ENCODE measurements at regions not wholly inside any gene's neighbourhood (a gene's known extent, or its start where the extent isn't known, plus 50 kb on each side); places are given as distances from the start of the nearest gene placed in this dataset.

DNA sequence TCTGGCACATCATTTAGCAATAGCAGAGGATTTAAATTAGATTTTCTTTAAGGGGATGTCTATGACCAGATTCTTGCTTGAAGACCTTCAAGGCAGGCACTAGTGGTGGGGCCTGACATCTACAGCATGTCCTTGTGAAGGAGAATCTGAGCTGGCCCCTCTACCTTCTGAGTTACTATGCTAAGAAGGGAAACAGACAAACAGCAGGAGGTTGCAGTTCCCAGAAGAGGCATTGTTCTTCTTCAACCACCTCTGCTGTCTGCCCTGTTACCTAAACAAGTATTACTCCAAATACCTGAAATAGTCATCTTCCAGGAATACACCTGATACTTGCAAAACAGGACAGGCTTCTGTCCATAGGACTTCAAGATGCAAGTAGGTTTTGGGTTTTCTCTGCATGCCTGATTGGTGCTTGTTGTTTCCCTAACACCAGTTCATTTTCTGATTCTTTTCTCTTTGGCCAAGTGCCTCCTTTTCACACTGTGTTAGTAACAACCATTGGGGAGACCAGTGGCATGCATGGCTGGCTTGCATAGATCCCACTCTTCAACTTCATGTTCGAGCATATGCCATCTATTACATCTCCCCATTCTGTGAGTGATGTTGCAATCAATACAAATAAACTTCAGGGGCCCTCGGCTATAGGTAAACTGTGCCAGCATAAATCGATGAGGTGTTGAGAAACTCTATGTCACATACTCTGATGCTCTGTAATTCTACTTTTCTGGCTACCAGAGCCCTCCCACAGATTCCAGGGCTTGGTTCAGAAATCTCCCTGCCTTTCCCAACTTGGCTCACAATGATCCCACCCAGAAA, 93.0 kb upstream of the DUSP10 start:
- no peak for DNase-seq

GRCh38 chr1:221832617-221833016, 90.7 kb upstream of the DUSP10 start:
- DNase-seq, result no peak

DNA sequence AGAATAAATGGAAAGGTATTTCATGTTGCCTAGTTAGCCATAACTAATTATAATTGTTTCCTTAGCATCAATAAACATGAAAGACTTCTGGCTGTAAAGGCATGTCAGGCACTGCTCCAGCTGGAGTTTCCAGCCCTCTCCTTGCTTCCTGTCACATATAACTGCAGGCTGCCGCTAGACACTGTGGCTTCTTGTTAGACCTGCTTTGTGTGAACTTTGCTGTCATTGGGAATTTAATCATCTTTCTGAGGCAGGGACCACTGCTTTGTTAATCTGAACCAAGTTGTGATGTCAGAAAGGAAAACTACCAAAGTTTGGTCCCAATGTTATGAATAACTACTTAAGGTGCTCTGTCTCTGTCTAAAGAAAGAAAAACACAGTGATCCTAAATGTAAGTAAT, 90.3 kb upstream of the DUSP10 start:
- DNase-seq, result no peak

DNA sequence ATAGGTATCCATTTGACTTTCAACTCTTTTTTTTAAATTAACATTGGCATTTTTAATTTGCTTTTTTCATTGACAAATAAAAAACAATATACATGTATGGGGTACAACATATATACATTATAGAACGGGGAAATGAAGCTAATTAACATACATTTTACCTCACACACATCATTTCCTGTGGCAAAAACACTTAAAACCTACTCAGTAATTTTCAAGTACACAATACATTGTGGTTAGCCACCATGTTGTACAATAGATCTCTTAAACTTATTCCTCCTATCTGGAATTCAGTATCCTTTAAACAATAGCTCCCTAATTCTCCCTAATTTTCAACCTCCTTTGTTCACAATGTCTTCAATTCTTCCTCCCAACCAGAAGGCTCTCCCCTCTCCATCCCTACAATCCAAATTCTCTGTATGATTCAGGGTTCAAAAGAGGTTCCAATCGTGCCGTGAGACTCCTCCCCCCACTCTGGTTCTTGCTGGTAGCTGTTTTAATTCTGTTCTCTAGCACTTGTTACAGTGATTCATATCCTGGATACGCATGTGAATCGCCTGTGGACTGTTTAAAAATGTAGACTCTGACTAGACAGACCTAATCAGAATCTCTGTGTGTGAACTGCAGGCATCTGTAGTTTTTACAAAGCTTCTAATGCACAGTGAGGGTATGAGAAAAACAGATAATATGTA, 87.6 kb upstream of the DUSP10 start:
- no peak for DNase-seq

DNA sequence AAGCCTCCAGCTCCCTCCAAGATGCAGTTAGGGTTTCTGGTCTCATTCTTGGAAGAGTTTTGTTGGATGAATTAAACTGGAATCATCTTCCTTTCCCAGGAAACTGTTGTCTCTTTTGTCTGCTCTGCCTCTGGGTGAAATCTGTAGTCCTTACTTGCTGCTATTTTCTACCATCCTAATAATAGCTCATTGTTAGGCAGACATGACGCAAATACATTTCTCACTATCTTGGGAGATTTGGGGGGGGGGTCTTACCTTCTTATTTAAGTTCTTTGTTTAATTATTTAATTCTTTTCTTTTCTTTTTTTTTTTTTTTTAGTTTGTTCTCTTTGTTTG, 85.4 kb upstream of the DUSP10 start:
- no peak for DNase-seq

DNA sequence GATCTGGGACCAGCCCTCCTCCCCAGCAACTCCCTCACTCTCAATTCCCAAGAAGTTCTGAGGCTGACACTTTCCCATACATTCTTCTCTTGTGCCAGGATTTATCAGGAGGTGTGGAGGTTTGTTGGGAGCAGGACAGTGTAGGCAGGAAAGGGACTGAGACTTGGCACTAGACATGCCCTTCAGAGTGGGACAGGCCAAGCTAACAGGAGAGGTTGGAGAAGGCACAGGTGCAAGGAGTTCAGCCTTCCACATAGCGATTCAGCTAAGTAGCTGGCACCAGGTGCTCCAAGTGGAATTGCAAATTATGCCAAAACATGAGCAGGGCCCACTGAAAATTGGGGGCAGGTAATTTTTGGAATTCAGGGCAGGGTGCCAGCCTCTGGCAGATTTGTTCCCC, 83.0 kb upstream of the DUSP10 start:
- DNase-seq, result no peak

- no peak for DNase-seq
Measured at GRCh38 chr1:221824025-221824424, 82.1 kb upstream of the DUSP10 start.

- DNase-seq, result no peak
Measured at GRCh38 chr1:221823561-221823960, 81.7 kb upstream of the DUSP10 start.

DNA sequence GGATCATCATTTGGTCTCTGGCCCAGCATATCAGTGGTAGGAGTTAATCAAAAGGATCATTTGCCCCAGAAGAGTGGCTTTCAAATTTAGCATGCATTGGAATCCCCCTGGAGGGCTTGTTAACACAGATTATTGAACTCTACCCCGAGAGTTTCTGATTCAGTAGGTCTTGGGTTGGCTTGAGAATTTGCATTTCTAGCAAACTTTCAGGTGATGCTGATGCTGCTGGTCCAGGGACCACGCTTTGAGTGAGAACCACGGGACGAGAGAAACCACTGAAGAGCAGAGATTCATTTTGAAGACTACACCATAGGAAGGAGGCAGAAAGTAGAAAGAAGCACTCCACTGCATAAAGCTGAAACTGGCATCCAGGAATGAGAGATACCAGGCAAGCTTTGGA, 81.3 kb upstream of the DUSP10 start:
- DNase-seq, result no peak

DNA sequence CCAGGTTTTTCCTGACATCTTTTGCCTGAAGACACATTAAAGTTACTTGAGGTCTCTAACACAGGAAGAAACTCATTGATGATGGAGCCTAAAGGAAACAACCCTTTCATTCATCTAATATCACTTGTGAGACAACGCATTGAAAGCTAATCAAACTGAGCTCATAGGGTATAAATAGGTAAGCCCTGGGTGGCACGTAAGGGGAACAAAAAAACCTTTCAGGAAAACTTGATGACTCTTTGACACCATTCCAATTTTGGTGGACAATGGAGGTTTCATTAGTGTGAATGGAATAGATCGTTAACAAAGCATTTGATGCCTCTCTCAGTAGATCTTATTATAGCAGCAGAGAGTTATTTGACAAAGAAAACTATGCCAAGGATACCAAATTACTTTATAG, 80.7 kb upstream of the DUSP10 start:
- DNase-seq, result no peak

DNA sequence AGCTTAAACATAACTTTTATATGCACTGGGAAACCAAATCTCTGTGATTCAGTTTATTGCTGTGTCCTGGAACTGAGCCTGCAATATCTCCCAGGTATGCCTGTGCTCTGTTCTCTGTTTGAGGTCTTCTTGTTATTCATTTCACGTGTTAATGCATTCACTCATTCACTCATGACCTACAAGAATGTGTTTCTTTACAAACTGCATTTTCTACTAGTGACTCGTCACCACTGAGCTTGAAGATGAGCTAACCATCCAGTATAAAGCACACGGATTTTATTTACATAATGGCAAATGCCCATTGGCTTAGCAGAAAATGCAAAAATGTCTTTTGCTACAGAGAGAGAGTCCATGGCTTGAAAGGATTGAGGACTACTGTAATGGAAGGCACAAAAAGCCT, 75.0 kb upstream of the DUSP10 start:
- DNase-seq, result no peak

DNA sequence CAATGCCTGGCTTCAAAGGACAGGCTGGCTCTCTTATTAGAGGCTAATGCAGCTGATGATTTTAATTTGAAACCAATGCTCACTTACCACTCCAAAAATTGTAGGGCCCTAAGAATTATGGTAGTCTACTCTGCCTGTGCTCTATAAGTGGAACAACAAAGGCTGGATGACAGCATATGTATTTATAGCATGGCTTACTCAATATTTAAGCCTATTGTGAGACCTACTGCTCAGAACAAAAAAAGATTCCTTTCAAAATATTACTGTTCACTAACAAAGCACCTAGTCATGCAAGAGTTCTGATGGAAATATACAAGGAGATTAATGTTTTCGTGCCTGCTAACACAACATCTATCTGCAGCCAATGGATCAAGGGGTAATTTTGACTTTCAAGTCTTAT, 73.8 kb upstream of the DUSP10 start:
- no peak for DNase-seq

GRCh38 chr1:221813887-221814286, 72.0 kb upstream of the DUSP10 start:
- DNase-seq, result no peak

DNA sequence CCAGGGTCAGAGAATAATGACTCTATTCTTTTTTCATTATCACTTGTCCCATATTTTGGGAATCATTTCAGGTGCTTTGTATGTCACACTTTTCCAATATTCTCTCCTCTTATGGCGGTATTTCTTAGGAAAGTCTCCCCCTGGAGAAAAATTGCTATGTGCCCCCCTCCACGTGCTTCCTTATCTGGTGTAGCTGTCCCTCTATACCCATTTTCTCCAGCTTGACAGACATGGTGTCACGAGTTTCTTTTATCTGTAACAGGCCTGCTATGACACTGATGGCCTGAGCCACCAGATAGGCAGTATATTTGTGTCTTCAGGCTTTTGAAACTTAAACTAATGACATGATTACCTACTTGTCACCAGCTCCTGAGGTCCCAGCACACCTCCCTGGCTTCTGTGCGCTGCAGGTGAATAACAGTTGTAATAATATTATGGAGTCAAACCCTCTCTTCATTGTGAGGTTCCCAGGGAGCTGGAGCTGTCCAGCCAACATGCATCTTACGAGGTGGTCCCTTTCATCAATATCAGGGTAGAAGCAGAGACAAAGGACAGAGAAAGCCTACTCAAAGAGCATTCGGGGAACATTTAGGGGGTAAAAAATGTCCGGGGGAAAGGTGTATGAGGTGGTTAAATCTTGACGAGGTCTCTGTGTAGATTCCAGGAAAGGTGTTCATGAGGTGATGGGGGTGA, 71.2 kb upstream of the DUSP10 start:
- DNase-seq, result peak; percentile 62

DNA sequence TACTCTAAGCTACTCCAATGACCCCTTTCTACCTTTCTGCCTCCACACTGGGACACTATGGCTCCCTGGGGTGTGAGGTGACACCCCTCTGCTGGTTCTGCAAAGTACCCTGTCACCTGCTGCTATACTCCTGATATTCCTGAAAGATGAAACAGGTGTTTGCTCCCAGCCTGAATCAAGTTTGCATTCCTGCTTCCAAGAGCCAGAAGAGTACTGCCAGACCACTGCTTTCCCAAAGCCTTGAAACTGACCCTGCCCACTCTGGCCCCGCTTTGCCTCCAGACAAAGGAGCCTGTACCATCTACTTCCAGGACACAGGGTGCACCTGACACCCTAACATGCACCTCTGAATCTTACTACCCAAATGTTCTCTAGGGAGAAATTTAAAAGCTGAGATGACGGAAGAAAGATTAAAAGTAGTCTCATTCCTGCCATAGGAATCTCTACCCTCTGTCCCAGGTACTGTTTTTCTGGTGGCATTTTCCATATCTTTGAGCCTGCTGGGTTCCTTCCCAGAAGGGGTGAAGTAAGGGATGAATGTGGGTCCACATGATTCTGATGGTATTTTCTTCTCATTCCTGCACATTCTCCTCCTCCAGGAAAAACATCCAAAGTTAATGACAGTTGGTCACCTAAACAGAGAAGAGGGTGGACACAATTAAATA, 70.3 kb upstream of the DUSP10 start:
- DNase-seq, result no peak

DNA sequence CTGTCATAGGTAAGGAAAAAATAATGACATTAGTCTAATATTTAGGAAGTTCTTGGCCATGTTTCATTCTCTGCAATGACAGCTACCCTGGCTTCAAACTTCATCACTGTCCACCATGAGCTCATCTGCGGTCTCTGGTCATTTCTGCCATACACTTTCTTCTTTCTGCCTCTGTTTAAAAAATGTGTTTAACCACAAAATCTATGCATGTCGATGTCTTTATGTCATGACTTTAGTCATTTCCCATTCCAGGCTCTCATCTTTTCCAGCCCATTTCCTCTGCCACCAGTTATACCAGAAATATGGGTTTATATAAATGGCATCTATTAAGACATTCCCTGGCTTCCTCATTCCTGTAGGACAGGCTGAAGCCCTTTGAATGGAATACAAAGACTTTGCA, 68.5 kb upstream of the DUSP10 start:
- no peak for DNase-seq

GRCh38 chr1:221809091-221810029, 67.5 kb upstream of the DUSP10 start:
- peak; percentile 37 for DNase-seq

- no peak for DNase-seq
Measured at GRCh38 chr1:221806984-221807383, 65.1 kb upstream of the DUSP10 start.

- DNase-seq, result no peak
Measured at GRCh38 chr1:221806236-221806635, 64.3 kb upstream of the DUSP10 start.

DNA sequence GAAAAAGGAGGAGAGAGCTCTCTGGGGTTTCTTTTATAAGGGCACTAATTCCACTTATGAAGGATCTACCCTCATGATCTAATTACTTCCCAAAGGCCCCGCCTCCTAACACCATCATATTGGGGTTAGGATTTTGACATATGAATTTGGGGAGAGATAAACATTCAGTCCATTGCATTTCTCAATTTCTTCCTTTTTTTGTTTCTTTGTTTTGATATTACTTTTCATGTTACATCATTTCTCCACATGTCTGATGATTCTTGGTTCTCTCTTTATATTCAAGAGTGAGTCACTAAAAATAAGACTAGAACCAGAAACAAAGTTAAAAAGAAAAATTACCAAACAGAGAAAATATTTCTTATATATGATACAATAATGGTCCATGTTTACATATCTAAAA, 63.2 kb upstream of the DUSP10 start:
- DNase-seq, result no peak

GRCh38 chr1:221804303-221804702, 62.4 kb upstream of the DUSP10 start:
- no peak for DNase-seq

DNA sequence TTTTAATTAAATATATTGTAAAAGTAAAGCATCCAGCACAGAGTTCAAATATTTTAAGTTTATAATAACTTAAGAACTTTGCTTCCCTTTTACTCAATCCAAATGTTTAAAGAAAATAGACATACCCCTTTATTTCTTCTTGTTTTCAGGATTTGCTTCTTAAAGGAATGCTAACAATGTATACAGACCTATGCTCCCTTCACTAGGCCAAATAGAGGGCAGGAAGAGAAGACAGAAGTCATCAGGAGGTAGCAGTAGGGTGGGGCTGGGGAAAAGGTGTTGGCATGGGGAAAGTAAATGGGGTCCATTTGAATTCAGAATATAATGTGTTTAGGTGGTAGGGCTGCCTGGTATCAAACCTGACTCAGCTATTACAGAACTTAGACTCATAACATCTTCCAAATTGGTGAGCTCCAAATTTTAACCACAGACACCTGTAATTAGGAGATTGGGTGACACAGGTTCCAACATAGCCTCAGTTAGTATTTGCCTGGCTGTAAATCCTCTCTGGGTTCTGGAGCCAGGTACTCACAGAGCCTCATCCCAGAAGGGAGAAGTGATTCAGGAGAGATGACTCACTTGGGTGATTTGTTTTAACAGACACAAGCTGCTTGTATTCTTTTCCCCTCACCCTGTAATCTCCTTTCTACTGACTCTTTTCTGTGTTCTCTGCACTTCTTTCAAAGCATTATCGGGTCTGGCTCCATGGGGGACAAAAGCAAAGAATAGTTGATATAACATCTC, 60.1 kb upstream of the DUSP10 start:
- no peak for DNase-seq

All from OCI-M1 (cell line).